T-helper 2 cell treated with Interferon-gamma antibody and Interleukin-4, amounts not matched to agents 5 μg/mL and 100 μg/mL, for 36 hours (primary cell): ENCODE measurements at regions not wholly inside any gene's neighbourhood (a gene's known extent, or its start where the extent isn't known, plus 50 kb on each side); places are given as distances from the start of the nearest gene placed in this dataset.

Experiments used
- DNase-seq: peaks from one replicate; pipeline ENCODE4 v3.0.0; 2021; ENCODE audit warnings: low spot score
- H3K27ac Mint-ChIP-seq: one replicate; pipeline ENCODE4 v1.8.0; 2021; ENCODE audit warnings: mild to moderate bottlenecking, mixed read lengths
- H3K27me3 Mint-ChIP-seq: one replicate; pipeline ENCODE4 v1.8.0; 2021; ENCODE audit warnings: low read depth, mixed read lengths
- H3K36me3 Mint-ChIP-seq: one replicate; pipeline ENCODE4 v1.8.0; 2021; ENCODE audit warnings: low read depth, mixed read lengths
- H3K4me1 Mint-ChIP-seq: one replicate; pipeline ENCODE4 v1.8.0; 2021; ENCODE audit warnings: low read depth, mixed read lengths
- H3K4me3 Mint-ChIP-seq: one replicate; pipeline ENCODE4 v1.8.0; 2022; ENCODE audit warnings: mild to moderate bottlenecking, moderate library complexity, mixed read lengths
- H3K9me3 Mint-ChIP-seq: one replicate; pipeline ENCODE4 v1.8.0; 2021; ENCODE audit warnings: mixed read lengths

DNA sequence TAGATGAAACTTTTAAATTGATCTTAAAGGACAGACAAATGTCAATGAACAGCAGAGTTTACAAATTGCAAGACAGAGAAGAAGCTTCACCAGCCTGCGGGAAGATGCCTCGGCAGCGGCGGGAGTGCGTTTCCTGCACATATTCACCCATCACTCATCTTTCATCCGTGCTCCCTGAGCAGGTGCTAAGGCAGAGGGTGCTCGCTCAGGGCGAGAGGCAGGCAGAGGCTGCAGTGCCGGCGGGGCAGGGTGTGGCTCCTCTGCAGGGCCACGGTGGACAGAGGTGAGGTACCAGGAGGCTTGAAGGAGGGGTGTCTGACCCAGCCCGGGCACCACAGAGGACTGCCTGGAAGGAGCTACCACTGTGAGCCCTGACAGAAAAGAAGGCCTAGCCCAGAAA, 155.2 kb upstream of the PPP2R2D start:
- Mint-ChIP-seq H3K4me1 (no peaks in the 10 kb centered on the region), H3K36me3 (no peaks in the 10 kb centered on the region), H3K27ac (no peak overlapping the region), H3K4me3 (no peak overlapping the region), H3K27me3 (no peaks in the 10 kb centered on the region), H3K9me3 (no peaks in the 10 kb centered on the region)
- DNase-seq, result no peak

DNA sequence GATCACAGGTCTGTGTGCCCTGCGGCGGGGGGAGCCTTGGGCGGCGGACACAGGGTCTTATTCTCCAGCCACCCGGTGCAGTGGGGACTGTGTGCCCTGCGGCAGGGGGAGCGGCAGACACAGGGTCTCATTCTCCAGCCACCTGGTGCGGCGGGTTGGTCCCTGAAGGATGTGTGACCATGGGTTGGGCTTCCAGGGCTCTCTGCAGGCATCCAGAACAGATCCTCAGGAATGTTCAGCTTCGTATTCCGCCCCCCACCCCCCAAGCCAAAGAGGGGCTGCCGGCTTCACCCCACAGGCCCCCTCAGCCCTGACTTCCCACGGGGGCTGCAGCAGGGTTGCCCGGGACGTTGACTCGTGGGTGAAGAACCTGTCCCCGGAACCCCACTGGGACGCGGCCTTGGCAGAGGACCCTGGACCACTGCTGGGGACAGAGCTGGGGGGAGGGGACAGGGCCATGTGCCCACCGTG, 154.5 kb upstream of the PPP2R2D start:
- no peaks in the 10 kb centered on the region for H3K9me3 Mint-ChIP-seq
- no peak overlapping the region for H3K4me3 Mint-ChIP-seq
- H3K36me3 Mint-ChIP-seq, result no peaks in the 10 kb centered on the region
- DNase-seq, result no peak
- H3K27ac Mint-ChIP-seq, result no peak overlapping the region
- no peaks in the 10 kb centered on the region for H3K27me3 Mint-ChIP-seq
- H3K4me1 Mint-ChIP-seq, result no peaks in the 10 kb centered on the region

DNA sequence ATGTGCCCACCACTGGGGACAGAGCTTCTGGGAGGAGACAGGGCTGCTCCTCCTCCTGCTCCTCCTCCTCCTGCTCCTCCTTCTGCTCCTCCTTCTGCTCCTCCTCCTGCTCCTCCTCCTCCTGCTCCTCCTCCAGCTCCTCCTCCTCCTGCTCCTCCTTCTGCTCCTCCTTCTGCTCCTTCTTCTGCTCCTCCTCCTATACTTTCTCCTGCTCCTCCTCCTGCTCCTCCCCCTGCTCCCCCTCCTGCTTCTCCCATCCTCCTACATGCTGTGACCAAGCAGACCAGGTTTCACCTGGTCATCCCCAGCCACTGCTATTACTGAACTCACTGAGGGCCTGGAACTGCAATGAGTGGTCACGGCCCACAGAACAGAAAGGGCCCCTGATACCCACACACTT, 154.0 kb upstream of the PPP2R2D start:
- Mint-ChIP-seq H3K27ac (no peak overlapping the region), H3K36me3 (no peaks in the 10 kb centered on the region), H3K4me1 (no peaks in the 10 kb centered on the region), H3K4me3 (no peak overlapping the region), H3K27me3 (no peaks in the 10 kb centered on the region), H3K9me3 (no peaks in the 10 kb centered on the region)
- DNase-seq, result no peak

DNA sequence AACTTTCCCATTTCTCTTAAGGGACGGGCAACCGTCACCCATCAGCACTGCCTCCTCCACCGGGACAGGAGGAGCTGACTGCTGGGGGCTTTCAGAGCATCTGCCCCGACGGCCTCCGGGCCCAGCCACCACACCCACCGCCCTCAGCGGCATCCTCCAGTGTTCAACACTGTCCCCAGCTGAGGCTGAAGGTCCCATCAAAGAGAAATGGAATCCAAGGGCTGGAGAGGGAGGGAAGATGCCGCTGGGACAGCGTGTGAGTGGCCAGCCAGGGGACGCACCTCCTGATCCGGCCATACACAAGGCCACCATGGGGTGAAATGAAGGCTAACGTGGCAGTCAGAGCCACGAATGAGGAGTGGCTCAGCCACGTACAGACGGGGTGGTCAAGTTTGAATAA, 153.6 kb upstream of the PPP2R2D start:
- DNase-seq, result no peak
- no peaks in the 10 kb centered on the region for H3K9me3 Mint-ChIP-seq
- no peaks in the 10 kb centered on the region for H3K36me3 Mint-ChIP-seq
- no peak overlapping the region for H3K4me3 Mint-ChIP-seq
- H3K27ac Mint-ChIP-seq, result no peak overlapping the region
- H3K4me1 Mint-ChIP-seq, result no peaks in the 10 kb centered on the region
- H3K27me3 Mint-ChIP-seq, result no peaks in the 10 kb centered on the region

DNA sequence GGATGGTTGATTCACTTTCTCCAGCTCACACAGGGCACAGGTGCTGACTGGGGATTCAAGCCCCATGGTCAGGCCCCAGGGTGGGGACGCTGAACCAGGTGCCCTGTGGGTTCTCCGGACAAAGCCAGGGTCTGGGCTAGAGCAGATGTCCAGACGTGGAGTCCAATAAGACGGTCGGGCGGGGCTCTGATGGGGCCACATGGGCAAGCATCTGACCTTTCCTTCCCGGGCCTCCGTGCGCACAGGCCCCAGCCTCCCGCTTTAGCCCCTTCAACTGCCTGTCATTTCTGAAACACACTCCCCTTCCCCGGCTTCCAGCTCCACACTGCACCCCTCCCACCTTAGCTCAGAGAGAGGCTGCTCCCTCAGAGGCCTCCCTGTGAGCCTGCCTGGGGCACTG, 153.0 kb upstream of the PPP2R2D start:
- H3K9me3 Mint-ChIP-seq, result no peaks in the 10 kb centered on the region
- H3K4me3 Mint-ChIP-seq, result no peak overlapping the region
- H3K27me3 Mint-ChIP-seq, result no peaks in the 10 kb centered on the region
- H3K4me1 Mint-ChIP-seq, result no peaks in the 10 kb centered on the region
- H3K36me3 Mint-ChIP-seq, result no peaks in the 10 kb centered on the region
- DNase-seq, result no peak
- H3K27ac Mint-ChIP-seq, result no peak overlapping the region

GRCh38 chr10:131748191-131748590, 152.6 kb upstream of the PPP2R2D start:
- H3K4me1 Mint-ChIP-seq, result no peaks in the 10 kb centered on the region

DNA sequence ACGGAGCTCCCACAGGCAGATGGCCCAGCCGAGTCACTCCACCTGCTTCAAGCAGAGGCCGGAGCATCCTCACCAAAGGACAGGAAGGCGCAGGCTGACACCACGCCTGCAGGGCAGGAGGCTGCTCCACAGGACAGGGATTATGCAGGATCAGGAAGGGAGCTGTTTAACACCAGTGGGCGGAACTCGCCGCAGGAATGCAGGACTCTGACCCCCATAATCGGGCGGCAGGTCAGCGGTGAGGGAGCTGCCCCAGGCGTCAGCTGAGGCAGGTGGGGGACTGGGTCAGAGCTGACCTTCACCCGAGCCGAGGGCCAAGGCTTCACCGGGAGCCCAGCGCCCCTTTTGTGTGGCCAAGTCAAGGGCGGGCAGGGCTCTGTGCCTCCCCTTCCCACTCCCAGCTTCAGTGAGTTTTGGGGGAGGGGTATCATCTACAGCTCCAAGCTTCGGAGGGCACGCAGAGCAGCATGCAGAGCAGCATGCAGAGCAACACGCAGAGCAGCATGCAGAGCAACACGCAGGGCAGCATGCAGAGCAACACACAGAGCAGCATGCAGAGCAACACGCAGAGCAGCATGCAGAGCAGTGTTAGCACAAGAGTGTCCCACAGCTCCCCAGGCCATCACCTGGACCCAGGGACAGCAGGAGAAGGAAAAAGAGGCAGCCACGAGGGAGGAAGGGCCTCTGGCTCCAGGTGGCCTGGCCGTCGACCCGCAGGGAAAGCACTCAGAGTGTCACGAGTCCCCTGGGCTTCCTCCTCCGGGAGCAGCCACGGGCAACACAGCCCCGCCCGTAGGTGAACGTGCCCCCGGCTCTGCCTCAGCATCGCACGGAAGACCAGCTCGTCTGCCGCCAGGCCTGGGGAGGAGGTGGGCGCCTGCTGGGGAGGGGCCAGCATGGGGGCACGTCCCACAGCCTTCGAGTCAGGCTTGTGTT, 151.7 kb upstream of the PPP2R2D start:
- Mint-ChIP-seq H3K4me1 (no peaks in the 10 kb centered on the region), H3K9me3 (no peaks in the 10 kb centered on the region), H3K27ac (no peak overlapping the region), H3K4me3 (no peak overlapping the region), H3K27me3 (no peaks in the 10 kb centered on the region), H3K36me3 (no peaks in the 10 kb centered on the region)
- no peak for DNase-seq

More at GRCh38 chr10:131748191-131748590, 152.6 kb upstream of the PPP2R2D start:
- no peak overlapping the region for H3K27ac Mint-ChIP-seq
- no peaks in the 10 kb centered on the region for H3K27me3 Mint-ChIP-seq
- no peaks in the 10 kb centered on the region for H3K9me3 Mint-ChIP-seq
- no peaks in the 10 kb centered on the region for H3K36me3 Mint-ChIP-seq
- no peak for DNase-seq
- no peak overlapping the region for H3K4me3 Mint-ChIP-seq

GRCh38 chr10:131749767-131750142, 151.1 kb upstream of the PPP2R2D start:
- DNase-seq, result no peak
- no peaks in the 10 kb centered on the region for H3K27me3 Mint-ChIP-seq
- H3K4me3 Mint-ChIP-seq, result no peak overlapping the region
- no peak overlapping the region for H3K27ac Mint-ChIP-seq
- H3K36me3 Mint-ChIP-seq, result no peaks in the 10 kb centered on the region
- H3K9me3 Mint-ChIP-seq, result no peaks in the 10 kb centered on the region
- H3K4me1 Mint-ChIP-seq, result no peaks in the 10 kb centered on the region

GRCh38 chr10:131750171-131750895, 150.5 kb upstream of the PPP2R2D start:
- no peak overlapping the region for H3K4me3 Mint-ChIP-seq
- H3K27me3 Mint-ChIP-seq, result no peaks in the 10 kb centered on the region
- H3K36me3 Mint-ChIP-seq, result no peaks in the 10 kb centered on the region
- DNase-seq, result no peak
- no peaks in the 10 kb centered on the region for H3K4me1 Mint-ChIP-seq
- H3K27ac Mint-ChIP-seq, result no peak overlapping the region
- no peaks in the 10 kb centered on the region for H3K9me3 Mint-ChIP-seq

- H3K36me3 Mint-ChIP-seq, result no peaks in the 10 kb centered on the region
- H3K27me3 Mint-ChIP-seq, result no peaks in the 10 kb centered on the region
- DNase-seq, result no peak
- no peaks in the 10 kb centered on the region for H3K9me3 Mint-ChIP-seq
- H3K27ac Mint-ChIP-seq, result no peak overlapping the region
- H3K4me3 Mint-ChIP-seq, result no peak overlapping the region
- H3K4me1 Mint-ChIP-seq, result no peaks in the 10 kb centered on the region
Observed at GRCh38 chr10:131750973-131751826, 149.6 kb upstream of the PPP2R2D start.

DNA sequence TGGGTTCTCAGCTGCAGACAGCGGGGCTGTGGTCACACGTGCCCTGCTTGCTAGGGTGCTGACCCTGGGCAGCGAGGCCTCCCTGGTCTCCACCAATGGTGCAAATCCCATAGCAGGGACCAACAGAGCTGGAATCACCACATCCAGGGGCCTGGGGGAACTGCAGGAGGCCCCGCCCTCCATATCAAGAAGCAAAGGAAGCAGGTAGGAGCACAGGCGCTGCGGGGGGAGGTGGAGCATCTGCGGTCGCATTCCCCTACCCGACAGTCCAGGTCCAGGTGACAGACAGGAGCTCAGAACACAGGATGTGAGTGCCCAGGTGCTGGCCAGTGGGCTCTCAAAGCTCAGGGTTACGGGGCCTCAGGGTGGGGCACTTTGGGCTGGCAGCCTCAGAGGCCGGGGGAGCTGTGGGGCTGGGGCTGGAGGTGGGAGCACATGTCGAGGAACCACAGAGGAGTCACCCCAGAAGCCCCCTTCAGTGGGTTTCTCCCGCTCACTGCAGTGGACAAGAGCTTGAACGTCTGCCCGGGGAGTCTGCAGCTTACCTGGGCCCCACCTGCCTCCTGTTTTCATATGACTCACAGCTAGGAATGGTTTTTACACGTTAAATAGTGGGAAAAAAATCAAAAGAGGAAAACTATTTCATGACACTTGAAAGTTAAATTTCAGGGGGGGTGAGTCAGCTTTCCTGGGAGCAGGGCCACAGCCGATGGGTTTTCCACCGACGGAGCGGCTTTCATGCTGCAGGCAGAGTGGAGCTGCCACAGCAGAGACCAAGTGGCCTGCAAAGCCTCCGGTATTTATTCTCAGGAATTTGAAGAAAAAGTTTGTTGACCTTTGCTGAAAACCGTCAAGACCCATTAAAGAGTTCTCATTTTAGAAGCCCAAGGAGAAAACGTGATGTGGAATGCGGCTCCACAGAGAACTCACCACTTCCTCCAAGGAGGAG, 148.7 kb upstream of the PPP2R2D start:
- Mint-ChIP-seq H3K4me1 (no peaks in the 10 kb centered on the region), H3K27ac (no peak overlapping the region)
- no peak for DNase-seq

DNA sequence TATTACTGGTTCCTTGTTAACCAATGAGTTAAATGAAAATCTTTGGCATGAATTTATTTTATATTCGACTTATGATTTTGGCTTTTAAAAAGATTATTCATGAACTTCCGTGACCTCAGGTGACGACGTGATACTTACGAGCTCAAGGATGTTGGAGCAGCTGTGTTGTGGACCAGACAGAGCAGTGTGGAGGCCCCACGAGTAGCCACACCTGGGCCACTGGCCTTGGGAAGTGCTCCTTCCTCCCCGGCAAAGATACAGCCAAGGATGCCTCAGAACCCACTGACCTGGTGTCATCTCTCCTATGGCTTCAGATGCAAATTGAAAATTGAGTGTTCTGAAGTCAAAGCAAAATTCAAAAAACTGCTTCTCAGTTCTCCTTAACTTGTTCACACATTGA, 147.5 kb upstream of the PPP2R2D start:
- Mint-ChIP-seq H3K4me3 (no peak overlapping the region), H3K4me1 (no peaks in the 10 kb centered on the region), H3K9me3 (no peaks in the 10 kb centered on the region), H3K27ac (no peak overlapping the region), H3K27me3 (no peaks in the 10 kb centered on the region), H3K36me3 (no peaks in the 10 kb centered on the region)
- DNase-seq, result no peak

More for the DNA sequence above, 148.7 kb upstream of the PPP2R2D start:
- H3K9me3 Mint-ChIP-seq, result no peaks in the 10 kb centered on the region
- no peaks in the 10 kb centered on the region for H3K36me3 Mint-ChIP-seq
- no peaks in the 10 kb centered on the region for H3K27me3 Mint-ChIP-seq
- H3K4me3 Mint-ChIP-seq, result no peak overlapping the region

DNA sequence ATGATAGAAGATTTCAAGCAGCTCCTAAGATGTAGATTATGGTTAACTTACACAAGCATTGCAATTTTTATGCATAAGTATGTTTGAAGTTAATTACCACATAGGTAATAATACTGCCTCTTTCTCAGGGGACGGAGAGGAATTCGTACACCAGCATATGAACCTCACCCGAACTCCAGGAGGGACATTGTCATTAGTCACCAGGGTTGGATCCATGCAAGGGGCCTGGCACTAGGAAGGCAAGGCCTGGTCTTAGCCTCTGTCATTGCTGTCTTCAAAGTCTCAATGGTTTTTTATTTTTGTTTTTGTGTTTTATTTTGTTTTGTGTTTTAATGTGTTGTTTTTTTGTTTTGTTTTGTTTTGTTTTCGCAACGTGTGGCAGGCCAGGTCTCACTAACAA, 145.6 kb upstream of the PPP2R2D start:
- H3K4me3 Mint-ChIP-seq, result no peak overlapping the region
- no peaks in the 10 kb centered on the region for H3K27me3 Mint-ChIP-seq

More for the DNA sequence above, 145.6 kb upstream of the PPP2R2D start:
- no peaks in the 10 kb centered on the region for H3K4me1 Mint-ChIP-seq
- H3K9me3 Mint-ChIP-seq, result no peaks in the 10 kb centered on the region
- no peak for DNase-seq
- no peaks in the 10 kb centered on the region for H3K36me3 Mint-ChIP-seq
- H3K27ac Mint-ChIP-seq, result no peak overlapping the region
